ENCODE measurements at regions not wholly inside any gene's neighbourhood (a gene's known extent, or its start where the extent isn't known, plus 50 kb on each side); places are given as distances from the start of the nearest gene placed in this dataset.
"Not testable (repeated sequence)": the region's sequence is repeated elsewhere in the genome, so short reads cannot be mapped to it uniquely, and the experiment has no call there.

DNA sequence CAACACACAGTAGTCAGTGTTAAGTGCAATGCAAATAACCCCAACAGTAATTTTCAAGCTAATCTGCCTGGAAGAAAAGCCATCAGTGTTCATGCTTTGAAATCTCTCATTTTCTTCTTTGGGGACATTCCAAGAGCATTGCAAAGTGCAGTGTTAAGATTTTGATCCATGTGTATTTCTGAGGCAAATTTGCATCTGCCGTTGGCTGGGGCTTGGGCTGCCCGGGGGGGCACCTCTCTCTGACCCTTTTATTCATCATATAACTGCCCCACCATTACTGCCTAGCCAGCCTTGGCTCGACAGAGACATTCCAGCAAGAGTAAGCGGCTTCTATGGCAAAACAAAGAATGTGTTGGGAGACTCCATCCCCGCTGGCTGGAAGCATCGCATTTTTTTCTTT lies 483.5 kb downstream of the BRD1 start:
- Histone ChIP-seq H3K9me2 (replicated peaks; ENCODE audit: insufficient read depth, low read length) (no peaks in the 10 kb centered on the region), H3K4me2 (ENCODE audit: low read depth, low read length) (no peak overlapping the region), H2AFZ (ENCODE audit: low read length) (no peak overlapping the region), H3K79me2 (ENCODE audit: low read length) (no peaks in the 10 kb centered on the region), H3K27me3 (replicated peaks; ENCODE audit: insufficient read depth, low read length) (peaks cover 13% of the 10 kb centered on the region), H3K9me3 (replicated peaks; ENCODE audit: insufficient read depth, low read length) (no peaks in the 10 kb centered on the region), H3F3A (ENCODE audit: insufficient read depth, low read length) (no peaks in the 10 kb centered on the region), H3K27ac (ENCODE audit: low read length) (no peak overlapping the region), H3K4me1 (ENCODE audit: low read length) (no peaks in the 10 kb centered on the region), H3K36me3 (replicated peaks; ENCODE audit: insufficient read depth, low read length) (no peaks in the 10 kb centered on the region), H3K4me3 (ENCODE audit: low read length) (no peak overlapping the region), H4K20me1 (ENCODE audit: insufficient read depth, low read length) (no peaks in the 10 kb centered on the region), H3K9ac (ENCODE audit: low read length) (no peak overlapping the region)
- TF ChIP-seq EZH2 (optimal IDR thresholded peaks at IDR 0.05; ENCODE audit: low read depth, low read length) (no peak), EZH2phosphoT487 (IDR thresholded peaks at IDR 0.05; ENCODE audit: low read length) (no peak)
- TF ChIP-seq, protein P1, sequence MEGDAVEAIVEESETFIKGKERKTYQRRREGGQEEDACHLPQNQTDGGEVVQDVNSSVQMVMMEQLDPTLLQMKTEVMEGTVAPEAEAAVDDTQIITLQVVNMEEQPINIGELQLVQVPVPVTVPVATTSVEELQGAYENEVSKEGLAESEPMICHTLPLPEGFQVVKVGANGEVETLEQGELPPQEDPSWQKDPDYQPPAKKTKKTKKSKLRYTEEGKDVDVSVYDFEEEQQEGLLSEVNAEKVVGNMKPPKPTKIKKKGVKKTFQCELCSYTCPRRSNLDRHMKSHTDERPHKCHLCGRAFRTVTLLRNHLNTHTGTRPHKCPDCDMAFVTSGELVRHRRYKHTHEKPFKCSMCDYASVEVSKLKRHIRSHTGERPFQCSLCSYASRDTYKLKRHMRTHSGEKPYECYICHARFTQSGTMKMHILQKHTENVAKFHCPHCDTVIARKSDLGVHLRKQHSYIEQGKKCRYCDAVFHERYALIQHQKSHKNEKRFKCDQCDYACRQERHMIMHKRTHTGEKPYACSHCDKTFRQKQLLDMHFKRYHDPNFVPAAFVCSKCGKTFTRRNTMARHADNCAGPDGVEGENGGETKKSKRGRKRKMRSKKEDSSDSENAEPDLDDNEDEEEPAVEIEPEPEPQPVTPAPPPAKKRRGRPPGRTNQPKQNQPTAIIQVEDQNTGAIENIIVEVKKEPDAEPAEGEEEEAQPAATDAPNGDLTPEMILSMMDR (IDR thresholded peaks at IDR 0.05; ENCODE audit: low read length): no peak
- DNase-seq: no peak

DNA sequence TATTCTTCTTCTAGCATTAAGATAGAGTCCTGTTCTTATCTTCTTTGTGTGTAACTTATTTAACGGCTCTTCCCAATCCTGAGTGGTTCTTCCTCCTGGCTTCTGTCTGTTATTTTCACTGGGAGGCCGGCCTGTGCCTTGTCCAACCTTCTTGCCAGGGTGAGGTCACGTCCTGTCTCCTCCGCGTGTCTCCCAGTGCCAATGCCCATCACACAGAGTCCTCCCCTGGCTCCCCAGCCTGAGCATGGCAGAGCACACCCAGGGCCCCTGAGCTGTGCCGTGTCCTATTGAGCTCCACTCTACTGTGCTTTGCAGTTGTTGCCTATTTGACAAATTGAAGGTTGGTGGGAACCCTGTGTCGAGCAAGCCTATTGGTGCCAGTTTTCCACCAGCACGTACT lies 487.3 kb downstream of the BRD1 start:
- Histone ChIP-seq H3K4me2 (ENCODE audit: low read depth, low read length) (no peak overlapping the region), H3K27me3 (replicated peaks; ENCODE audit: insufficient read depth, low read length) (peaks cover 11% of the 10 kb centered on the region; the same call in 1 of the 2 replicates), H2AFZ (ENCODE audit: low read length) (no peak overlapping the region), H4K20me1 (ENCODE audit: insufficient read depth, low read length) (no peaks in the 10 kb centered on the region), H3K9me2 (replicated peaks; ENCODE audit: insufficient read depth, low read length) (no peaks in the 10 kb centered on the region), H3K9ac (ENCODE audit: low read length) (no peak overlapping the region), H3K27ac (ENCODE audit: low read length) (no peak overlapping the region), H3K36me3 (replicated peaks; ENCODE audit: insufficient read depth, low read length) (no peaks in the 10 kb centered on the region), H3K79me2 (ENCODE audit: low read length) (no peaks in the 10 kb centered on the region), H3F3A (ENCODE audit: insufficient read depth, low read length) (no peaks in the 10 kb centered on the region), H3K9me3 (replicated peaks; ENCODE audit: insufficient read depth, low read length) (no peaks in the 10 kb centered on the region), H3K4me3 (ENCODE audit: low read length) (no peak overlapping the region), H3K4me1 (ENCODE audit: low read length) (no peaks in the 10 kb centered on the region)
- TF ChIP-seq EZH2 (optimal IDR thresholded peaks at IDR 0.05; ENCODE audit: low read depth, low read length): no peak
- TF ChIP-seq EZH2phosphoT487 (IDR thresholded peaks at IDR 0.05; ENCODE audit: low read length): no peak
- TF ChIP-seq, protein P1 (IDR thresholded peaks at IDR 0.05; ENCODE audit: low read length): no peak
- DNase-seq: no peak

DNA sequence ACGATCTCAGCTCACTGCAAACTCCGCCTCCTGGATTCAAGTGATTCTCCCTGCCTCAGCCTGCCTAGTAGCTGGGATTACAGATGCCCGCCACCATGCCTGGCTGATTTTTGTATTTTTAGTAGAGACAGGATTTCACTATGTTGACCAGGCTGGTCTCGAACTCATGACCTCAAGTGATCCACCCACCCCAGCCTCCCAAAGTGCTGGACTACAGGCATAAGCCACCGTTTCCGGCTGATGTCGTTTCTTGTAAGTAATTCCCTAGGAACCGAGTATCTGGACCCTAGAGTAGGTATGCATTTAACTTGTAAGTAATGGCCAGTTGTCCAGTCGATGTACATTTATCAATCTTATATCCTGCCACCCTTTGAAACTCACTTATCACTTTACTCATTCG lies 491.2 kb downstream of the BRD1 start:
- H3K27me3 ChIP-seq (replicated peaks; ENCODE audit: insufficient read depth, low read length): peaks cover 30% of the 10 kb centered on the region
- H3K9ac ChIP-seq (ENCODE audit: low read length); H3K9me2 ChIP-seq (replicated peaks; ENCODE audit: insufficient read depth, low read length); H3F3A ChIP-seq (ENCODE audit: insufficient read depth, low read length); H3K4me3 ChIP-seq (ENCODE audit: low read length); H3K4me2 ChIP-seq (ENCODE audit: low read depth, low read length); H3K9me3 ChIP-seq (replicated peaks; ENCODE audit: insufficient read depth, low read length); H3K4me1 ChIP-seq (ENCODE audit: low read length); H3K79me2 ChIP-seq (ENCODE audit: low read length); H3K27ac ChIP-seq (ENCODE audit: low read length); DNase-seq; H4K20me1 ChIP-seq (ENCODE audit: insufficient read depth, low read length); H3K36me3 ChIP-seq (replicated peaks; ENCODE audit: insufficient read depth, low read length); H2AFZ ChIP-seq (ENCODE audit: low read length): not testable (repeated sequence)

DNA sequence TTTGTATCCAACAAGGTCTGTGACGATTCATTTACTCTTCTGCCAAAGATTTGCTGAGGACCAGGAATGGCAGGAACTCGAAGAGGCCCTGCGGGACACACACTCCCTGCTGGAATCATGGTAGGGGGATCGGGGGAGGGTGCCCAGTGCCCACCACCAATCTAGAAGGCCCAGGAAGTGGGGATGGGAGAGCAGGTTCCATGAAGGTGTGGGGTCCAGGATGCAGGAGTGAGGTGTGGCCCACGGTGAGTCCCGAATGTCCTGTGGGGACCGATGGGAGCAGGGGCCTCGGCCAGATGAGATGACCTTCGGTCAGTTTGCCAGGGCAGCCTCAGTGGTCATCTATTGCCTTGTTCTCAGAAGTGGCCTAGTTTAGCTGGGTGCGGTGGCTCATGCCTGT lies 492.7 kb downstream of the BRD1 start:
- H3K36me3 ChIP-seq (replicated peaks; ENCODE audit: insufficient read depth, low read length): no peaks in the 10 kb centered on the region
- no peak overlapping the region for H3K4me3 ChIP-seq (ENCODE audit: low read length)
- H3K4me1 ChIP-seq (ENCODE audit: low read length): no peaks in the 10 kb centered on the region
- DNase-seq: no peak
- H3K4me2 ChIP-seq (ENCODE audit: low read depth, low read length): no peak overlapping the region
- TF ChIP-seq, protein P1 (IDR thresholded peaks at IDR 0.05; ENCODE audit: low read length): no peak
- no peak for TF ChIP-seq EZH2phosphoT487 (IDR thresholded peaks at IDR 0.05; ENCODE audit: low read length)
- no peak for TF ChIP-seq EZH2 (optimal IDR thresholded peaks at IDR 0.05; ENCODE audit: low read depth, low read length)
- H3K79me2 ChIP-seq (ENCODE audit: low read length): no peaks in the 10 kb centered on the region
- no peak overlapping the region for H3K27ac ChIP-seq (ENCODE audit: low read length)
- no peaks in the 10 kb centered on the region; the same call in 1 of the 2 replicates for H3K9me3 ChIP-seq (replicated peaks; ENCODE audit: insufficient read depth, low read length)
- no peak overlapping the region for H2AFZ ChIP-seq (ENCODE audit: low read length)
- H4K20me1 ChIP-seq (ENCODE audit: insufficient read depth, low read length): no peaks in the 10 kb centered on the region
- no peaks in the 10 kb centered on the region for H3F3A ChIP-seq (ENCODE audit: insufficient read depth, low read length)
- H3K9me2 ChIP-seq (replicated peaks; ENCODE audit: insufficient read depth, low read length): no peaks in the 10 kb centered on the region
- H3K27me3 ChIP-seq (replicated peaks; ENCODE audit: insufficient read depth, low read length): peaks cover 28% of the 10 kb centered on the region
- no peak overlapping the region for H3K9ac ChIP-seq (ENCODE audit: low read length)

All from MM.1S (cell line).